DMS 273 (cell line): ENCODE measurements at regions not wholly inside any gene's neighbourhood (a gene's known extent, or its start where the extent isn't known, plus 50 kb on each side); places are given as distances from the start of the nearest gene placed in this dataset.
"Not testable (repeated sequence)": the region's sequence is repeated elsewhere in the genome, so short reads cannot be mapped to it uniquely, and the experiment has no call there.

ENCODE experiments used
- DNase-seq: peaks from one replicate; lab custom pipeline; 2025; ENCODE audit not compliant: unreplicated experiment; lab: John Stamatoyannopoulos, UW

- DNase-seq: not testable (repeated sequence)
These were observed 265.4 kb downstream of the SOX9 start for GRCh38 chr17:72386173-72386572.

- peak; percentile 61 for DNase-seq
These were observed 265.9 kb downstream of the SOX9 start for GRCh38 chr17:72386619-72387237.

GRCh38 chr17:72387487-72387886 lies 266.7 kb downstream of the SOX9 start:
- DNase-seq: peak; percentile 15

GRCh38 chr17:72387969-72388368 lies 267.1 kb downstream of the SOX9 start:
- DNase-seq: no peak

GRCh38 chr17:72388765-72389473 lies 268.1 kb downstream of the SOX9 start:
- DNase-seq: peak; percentile 91

- no peak for DNase-seq
These were observed 270.1 kb downstream of the SOX9 start for GRCh38 chr17:72390675-72391508.

GRCh38 chr17:72392056-72393010 lies 271.5 kb downstream of the SOX9 start:
- DNase-seq: no peak

GRCh38 chr17:72393553-72393952 lies 272.7 kb downstream of the SOX9 start:
- no peak for DNase-seq

GRCh38 chr17:72394531-72394930 lies 273.7 kb downstream of the SOX9 start:
- DNase-seq: no peak

- DNase-seq: no peak
These were observed 275.3 kb downstream of the SOX9 start for GRCh38 chr17:72396121-72396520.

- no peak for DNase-seq
These were observed 276.4 kb downstream of the SOX9 start for GRCh38 chr17:72397223-72397667.

GRCh38 chr17:72397687-72398086 lies 276.9 kb downstream of the SOX9 start:
- no peak for DNase-seq

GRCh38 chr17:72399023-72399607 lies 278.3 kb downstream of the SOX9 start:
- no peak for DNase-seq

GRCh38 chr17:72399608-72400487 lies 279.0 kb downstream of the SOX9 start:
- DNase-seq: no peak

GRCh38 chr17:72400488-72400827 lies 279.6 kb downstream of the SOX9 start:
- DNase-seq: no peak

- no peak for DNase-seq
These were observed 280.0 kb downstream of the SOX9 start for GRCh38 chr17:72400863-72401262.

GRCh38 chr17:72401883-72402726 lies 281.3 kb downstream of the SOX9 start:
- DNase-seq: no peak

- DNase-seq: no peak
These were observed 281.9 kb downstream of the SOX9 start for GRCh38 chr17:72402727-72403210.
